SW 1271 (cell line): ENCODE measurements at regions not wholly inside any gene's neighbourhood (a gene's known extent, or its start where the extent isn't known, plus 50 kb on each side); places are given as distances from the start of the nearest gene placed in this dataset.

Source experiments
- DNase-seq, 2 experiments: peaks; one replicate each; lab custom pipeline; 2025; lab: John Stamatoyannopoulos, UW

- DNase-seq = no peak
Observed at GRCh38 chr18:27695052-27695451, 481.9 kb downstream of the CDH2 start.

- DNase-seq = no peak
Observed at GRCh38 chr18:27688581-27688980, 488.3 kb downstream of the CDH2 start.

GRCh38 chr18:27687351-27687979 is 489.5 kb downstream of the CDH2 start:
- DNase-seq = no peak

GRCh38 chr18:27685807-27686412 is 491.0 kb downstream of the CDH2 start:
- peak in 1 of 2 experiments; percentile 4 for DNase-seq

GRCh38 chr18:27685091-27685490 is 491.8 kb downstream of the CDH2 start:
- no peak for DNase-seq

- DNase-seq = no peak
Observed at GRCh38 chr18:27674411-27674810, 489.3 kb upstream of the CHST9 start.

- no peak for DNase-seq
Observed at GRCh38 chr18:27673861-27674260, 488.8 kb upstream of the CHST9 start.

- no peak for DNase-seq
Observed at GRCh38 chr18:27668158-27668557, 483.1 kb upstream of the CHST9 start.

GRCh38 chr18:27667064-27667463 is 482.0 kb upstream of the CHST9 start:
- no peak for DNase-seq

- no peak for DNase-seq
Observed at GRCh38 chr18:27666016-27666415, 480.9 kb upstream of the CHST9 start.

GRCh38 chr18:27665264-27665799 is 480.2 kb upstream of the CHST9 start:
- DNase-seq = no peak

GRCh38 chr18:27662949-27663348 is 477.8 kb upstream of the CHST9 start:
- DNase-seq = no peak

- no peak for DNase-seq
Observed at GRCh38 chr18:27662537-27662936, 477.4 kb upstream of the CHST9 start.

- DNase-seq = no peak
Observed at GRCh38 chr18:27661320-27662018, 476.4 kb upstream of the CHST9 start.

GRCh38 chr18:27656905-27657304 is 471.8 kb upstream of the CHST9 start:
- DNase-seq = no peak

- no peak for DNase-seq
Observed at GRCh38 chr18:27656167-27656778, 471.2 kb upstream of the CHST9 start.

- no peak for DNase-seq
Observed at GRCh38 chr18:27653247-27653646, 468.1 kb upstream of the CHST9 start.

- DNase-seq = no peak
Observed at GRCh38 chr18:27652480-27653121, 467.5 kb upstream of the CHST9 start.

- no peak for DNase-seq
Observed at GRCh38 chr18:27649621-27650020, 464.5 kb upstream of the CHST9 start.

GRCh38 chr18:27645929-27646328 is 460.8 kb upstream of the CHST9 start:
- no peak for DNase-seq

GRCh38 chr18:27636576-27637085 is 451.5 kb upstream of the CHST9 start:
- DNase-seq = no peak

- no peak for DNase-seq
Observed at GRCh38 chr18:27632706-27633105, 447.6 kb upstream of the CHST9 start.
